HL-60 (cell line): ENCODE measurements at regions not wholly inside any gene's neighbourhood (a gene's known extent, or its start where the extent isn't known, plus 50 kb on each side); places are given as distances from the start of the nearest gene placed in this dataset.

Source experiments
- DNase-seq, 2 experiments: peaks; one replicate each; pipeline ENCODE4 v3.0.0-alpha.2; 2010 to 2020; ENCODE audit warnings: low read depth in 1 of 2, low spot score in 1 of 2
- H3K27ac ChIP-seq: fragments of 250-450 bp; sonication (Bioruptor Pico); replicated peaks from 2 replicates; pipeline ENCODE4 v1.5.1; 2020; ENCODE audit warnings: mild to moderate bottlenecking, moderate library complexity
- H3K27me3 ChIP-seq: fragments of 250-450 bp; sonication (Bioruptor Pico); 2 replicates; pipeline ENCODE4 v1.5.1; 2021; ENCODE audit warnings: mild to moderate bottlenecking, moderate library complexity; ENCODE audit not compliant: insufficient read depth, poor library complexity, severe bottlenecking
- H3K4me3 ChIP-seq: replicated peaks from 2 replicates; pipeline ENCODE4 v1.5.1; 2011; ENCODE audit warnings: mild to moderate bottlenecking, control low read depth, low read length; ENCODE audit not compliant: insufficient read depth
- GABPA ChIP-seq: IDR thresholded peaks from 2 replicates; pipeline ENCODE4 v1.6.1; 2012; ENCODE audit warnings: low read depth
- POLR2AphosphoS5 ChIP-seq: IDR thresholded peaks from 2 replicates; pipeline ENCODE4 v1.6.1; 2012; ENCODE audit warnings: low read depth
- SPI1 ChIP-seq: IDR thresholded peaks from 2 replicates; pipeline ENCODE4 v1.6.1; 2012; ENCODE audit warnings: low read depth, mild to moderate bottlenecking, borderline replicate concordance
- TF ChIP-seq, protein P1 (sequence below): IDR thresholded peaks from 2 replicates; pipeline ENCODE4 v1.6.1; 2012; ENCODE audit warnings: low read depth; ENCODE audit not compliant: insufficient replicate concordance
- TF ChIP-seq, protein P2 (sequence below): IDR thresholded peaks from one replicate; pipeline ENCODE4 v1.5.1; 2011; ENCODE audit warnings: low read length, control low read depth, inconsistent platforms; ENCODE audit not compliant: insufficient read depth

DNA sequence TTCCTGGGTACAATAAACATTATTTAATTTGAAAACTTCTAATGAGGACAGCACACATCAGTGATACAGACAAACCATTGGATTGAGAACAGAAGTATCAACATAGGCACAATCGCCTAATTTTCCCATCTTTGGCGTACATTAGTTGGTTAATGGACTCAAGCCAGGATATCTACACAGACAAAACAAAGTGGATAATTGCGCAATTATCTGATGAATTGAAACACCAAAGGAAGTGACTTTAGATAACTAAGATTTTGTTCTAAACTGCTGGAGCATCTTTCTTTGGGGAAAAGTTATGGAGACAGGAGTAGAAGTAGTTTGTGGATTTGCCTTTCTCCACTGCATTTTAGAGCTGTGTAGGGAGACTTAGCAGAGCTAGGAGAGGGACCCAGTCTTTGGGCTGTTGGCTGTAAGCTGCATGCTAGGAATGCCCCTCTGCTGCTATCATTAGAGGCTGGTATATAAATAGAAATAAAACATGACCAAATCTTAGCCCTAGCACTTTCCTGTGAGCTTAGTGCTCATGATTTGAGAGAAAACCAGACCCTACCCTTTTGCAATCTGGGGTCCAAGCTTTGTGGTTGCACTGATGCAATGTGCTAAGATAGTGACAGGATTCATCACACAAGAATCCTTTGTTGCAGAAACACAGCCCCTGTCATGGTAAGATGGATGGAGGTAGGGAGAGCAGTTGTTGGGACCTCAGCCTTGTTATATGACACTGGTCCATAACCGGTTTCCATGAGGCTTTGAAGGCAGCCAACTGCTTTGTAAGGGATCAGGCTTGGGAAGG, 264.5 kb upstream of the PIK3C3 start:
- Histone ChIP-seq H3K4me3 (no peak overlapping the region), H3K27ac (no peak overlapping the region), H3K27me3 (no peaks in the 10 kb centered on the region)
- TF ChIP-seq, protein P1, sequence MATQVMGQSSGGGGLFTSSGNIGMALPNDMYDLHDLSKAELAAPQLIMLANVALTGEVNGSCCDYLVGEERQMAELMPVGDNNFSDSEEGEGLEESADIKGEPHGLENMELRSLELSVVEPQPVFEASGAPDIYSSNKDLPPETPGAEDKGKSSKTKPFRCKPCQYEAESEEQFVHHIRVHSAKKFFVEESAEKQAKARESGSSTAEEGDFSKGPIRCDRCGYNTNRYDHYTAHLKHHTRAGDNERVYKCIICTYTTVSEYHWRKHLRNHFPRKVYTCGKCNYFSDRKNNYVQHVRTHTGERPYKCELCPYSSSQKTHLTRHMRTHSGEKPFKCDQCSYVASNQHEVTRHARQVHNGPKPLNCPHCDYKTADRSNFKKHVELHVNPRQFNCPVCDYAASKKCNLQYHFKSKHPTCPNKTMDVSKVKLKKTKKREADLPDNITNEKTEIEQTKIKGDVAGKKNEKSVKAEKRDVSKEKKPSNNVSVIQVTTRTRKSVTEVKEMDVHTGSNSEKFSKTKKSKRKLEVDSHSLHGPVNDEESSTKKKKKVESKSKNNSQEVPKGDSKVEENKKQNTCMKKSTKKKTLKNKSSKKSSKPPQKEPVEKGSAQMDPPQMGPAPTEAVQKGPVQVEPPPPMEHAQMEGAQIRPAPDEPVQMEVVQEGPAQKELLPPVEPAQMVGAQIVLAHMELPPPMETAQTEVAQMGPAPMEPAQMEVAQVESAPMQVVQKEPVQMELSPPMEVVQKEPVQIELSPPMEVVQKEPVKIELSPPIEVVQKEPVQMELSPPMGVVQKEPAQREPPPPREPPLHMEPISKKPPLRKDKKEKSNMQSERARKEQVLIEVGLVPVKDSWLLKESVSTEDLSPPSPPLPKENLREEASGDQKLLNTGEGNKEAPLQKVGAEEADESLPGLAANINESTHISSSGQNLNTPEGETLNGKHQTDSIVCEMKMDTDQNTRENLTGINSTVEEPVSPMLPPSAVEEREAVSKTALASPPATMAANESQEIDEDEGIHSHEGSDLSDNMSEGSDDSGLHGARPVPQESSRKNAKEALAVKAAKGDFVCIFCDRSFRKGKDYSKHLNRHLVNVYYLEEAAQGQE = no peak
- TF ChIP-seq GABPA (no peak), POLR2AphosphoS5 (no peak), SPI1 (no peak)
- TF ChIP-seq, protein P2, sequence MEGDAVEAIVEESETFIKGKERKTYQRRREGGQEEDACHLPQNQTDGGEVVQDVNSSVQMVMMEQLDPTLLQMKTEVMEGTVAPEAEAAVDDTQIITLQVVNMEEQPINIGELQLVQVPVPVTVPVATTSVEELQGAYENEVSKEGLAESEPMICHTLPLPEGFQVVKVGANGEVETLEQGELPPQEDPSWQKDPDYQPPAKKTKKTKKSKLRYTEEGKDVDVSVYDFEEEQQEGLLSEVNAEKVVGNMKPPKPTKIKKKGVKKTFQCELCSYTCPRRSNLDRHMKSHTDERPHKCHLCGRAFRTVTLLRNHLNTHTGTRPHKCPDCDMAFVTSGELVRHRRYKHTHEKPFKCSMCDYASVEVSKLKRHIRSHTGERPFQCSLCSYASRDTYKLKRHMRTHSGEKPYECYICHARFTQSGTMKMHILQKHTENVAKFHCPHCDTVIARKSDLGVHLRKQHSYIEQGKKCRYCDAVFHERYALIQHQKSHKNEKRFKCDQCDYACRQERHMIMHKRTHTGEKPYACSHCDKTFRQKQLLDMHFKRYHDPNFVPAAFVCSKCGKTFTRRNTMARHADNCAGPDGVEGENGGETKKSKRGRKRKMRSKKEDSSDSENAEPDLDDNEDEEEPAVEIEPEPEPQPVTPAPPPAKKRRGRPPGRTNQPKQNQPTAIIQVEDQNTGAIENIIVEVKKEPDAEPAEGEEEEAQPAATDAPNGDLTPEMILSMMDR = no peak
- DNase-seq = no peak

DNA sequence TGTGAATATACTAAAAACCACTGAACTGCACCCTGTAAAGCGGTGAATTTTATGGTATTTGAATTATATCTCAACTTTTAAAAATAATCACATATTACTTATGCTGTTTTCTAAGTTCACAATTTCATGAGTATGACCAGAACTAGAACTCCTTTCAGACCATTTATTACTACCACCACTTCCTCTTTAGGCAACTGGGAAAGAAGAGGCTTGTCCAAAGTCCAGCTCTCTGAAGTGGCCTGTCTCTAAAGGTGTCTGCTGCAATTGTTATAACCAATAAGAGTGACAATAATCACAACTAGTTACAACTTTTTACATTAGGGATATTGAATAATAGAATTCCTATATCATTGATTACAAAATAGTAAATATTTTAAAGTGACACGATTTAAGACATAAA, 267.9 kb upstream of the PIK3C3 start:
- no peak overlapping the region for H3K4me3 ChIP-seq
- TF ChIP-seq, protein P2 = no peak
- TF ChIP-seq SPI1 = peak; percentile 68
- no peak for DNase-seq

DNA sequence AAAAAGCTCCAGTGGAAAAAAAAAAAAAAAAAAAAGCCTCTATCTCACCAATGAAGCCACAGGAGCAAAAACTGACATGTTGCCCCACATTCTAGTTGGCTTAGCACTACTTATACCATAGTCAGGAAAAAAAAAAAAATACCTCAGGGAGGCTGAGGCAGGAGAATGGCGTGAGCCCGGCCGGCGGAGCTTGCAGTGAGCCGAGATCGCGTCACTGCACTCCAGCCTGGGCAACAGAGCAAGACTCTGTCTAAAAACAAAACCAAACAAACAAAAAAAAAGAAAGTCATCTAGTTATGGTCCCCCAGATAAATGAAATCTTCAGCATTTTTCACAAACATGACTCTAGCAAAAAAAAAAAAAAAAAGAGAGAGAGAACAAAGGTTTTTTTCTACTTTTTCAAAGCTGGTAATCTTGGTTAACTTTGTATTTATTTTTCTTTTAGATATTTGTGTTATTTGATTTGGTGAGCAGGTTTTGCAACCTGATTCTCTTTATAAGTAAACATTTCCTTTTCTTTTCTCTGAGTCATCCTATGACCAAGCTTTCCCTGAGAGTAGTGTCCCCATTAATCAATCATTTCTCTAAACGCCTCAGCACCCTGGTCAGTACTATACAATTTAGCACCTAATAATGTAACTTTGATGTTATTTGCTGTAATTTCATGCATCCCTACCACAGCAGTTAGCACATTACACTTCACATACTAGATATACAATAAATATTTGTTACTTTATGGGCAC, 273.7 kb upstream of the PIK3C3 start:
- no peak for DNase-seq
- no peak overlapping the region for H3K4me3 ChIP-seq
- H3K27ac ChIP-seq = no peak overlapping the region
- TF ChIP-seq, protein P1 = peak; percentile 26
- no peak for TF ChIP-seq SPI1
- H3K27me3 ChIP-seq = no peaks in the 10 kb centered on the region

More for the DNA sequence above, 267.9 kb upstream of the PIK3C3 start:
- H3K27ac ChIP-seq = no peak overlapping the region
- no peaks in the 10 kb centered on the region for H3K27me3 ChIP-seq

DNA sequence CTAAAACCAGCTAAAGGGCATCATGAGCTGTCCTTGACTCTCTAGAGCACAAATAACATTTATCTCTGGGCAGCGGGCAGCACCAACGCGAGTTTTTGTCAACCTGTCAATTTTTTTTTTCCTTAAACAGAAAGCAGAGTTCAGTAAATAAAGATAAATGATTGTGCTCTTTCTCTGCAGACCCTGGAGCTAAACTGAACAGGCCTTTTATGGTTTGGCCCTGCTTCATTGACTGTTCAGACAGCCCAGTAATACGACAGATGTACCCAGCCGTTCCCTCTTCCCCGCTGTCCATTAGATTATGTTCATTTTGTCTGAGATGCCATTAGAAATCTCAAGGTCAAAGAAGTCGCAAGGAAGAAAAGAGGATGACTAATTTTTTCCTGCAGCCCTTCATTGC, 280.5 kb upstream of the PIK3C3 start:
- Histone ChIP-seq H3K4me3 (no peak overlapping the region), H3K27me3 (no peaks in the 10 kb centered on the region), H3K27ac (no peak overlapping the region)
- DNase-seq = no peak
- TF ChIP-seq, protein P2 = no peak
- TF ChIP-seq GABPA = no peak
- TF ChIP-seq, protein P1 = no peak
